ENCODE measurements at regions not wholly inside any gene's neighbourhood (a gene's known extent, or its start where the extent isn't known, plus 50 kb on each side); places are given as distances from the start of the nearest gene placed in this dataset.

DNA sequence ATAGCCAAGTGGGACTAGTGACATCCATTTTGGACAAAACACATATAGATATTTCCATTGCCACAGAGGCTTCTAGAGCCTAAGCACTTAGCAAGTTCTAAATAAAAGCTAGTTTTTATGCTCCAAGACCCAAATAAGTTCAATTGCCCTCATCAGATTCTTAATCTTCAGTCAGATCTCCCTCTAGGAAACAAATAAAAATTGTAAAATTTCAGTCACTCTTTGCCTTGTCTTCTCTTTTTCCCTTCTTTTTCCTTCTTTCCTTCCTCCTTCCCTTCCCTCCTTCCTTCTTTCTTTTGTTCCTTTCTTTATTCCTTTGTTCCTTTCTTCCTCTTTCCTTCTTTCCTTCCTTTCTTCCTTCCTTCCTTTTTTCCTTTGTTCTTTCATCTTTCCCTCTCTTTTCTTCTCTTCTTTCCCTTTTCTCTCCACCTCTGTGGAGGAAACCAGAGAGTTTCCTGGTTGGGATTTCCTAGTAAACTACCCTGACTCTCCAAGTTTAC is 68.8 kb upstream of the GADL1 start:
- TF ChIP-seq, protein P1, sequence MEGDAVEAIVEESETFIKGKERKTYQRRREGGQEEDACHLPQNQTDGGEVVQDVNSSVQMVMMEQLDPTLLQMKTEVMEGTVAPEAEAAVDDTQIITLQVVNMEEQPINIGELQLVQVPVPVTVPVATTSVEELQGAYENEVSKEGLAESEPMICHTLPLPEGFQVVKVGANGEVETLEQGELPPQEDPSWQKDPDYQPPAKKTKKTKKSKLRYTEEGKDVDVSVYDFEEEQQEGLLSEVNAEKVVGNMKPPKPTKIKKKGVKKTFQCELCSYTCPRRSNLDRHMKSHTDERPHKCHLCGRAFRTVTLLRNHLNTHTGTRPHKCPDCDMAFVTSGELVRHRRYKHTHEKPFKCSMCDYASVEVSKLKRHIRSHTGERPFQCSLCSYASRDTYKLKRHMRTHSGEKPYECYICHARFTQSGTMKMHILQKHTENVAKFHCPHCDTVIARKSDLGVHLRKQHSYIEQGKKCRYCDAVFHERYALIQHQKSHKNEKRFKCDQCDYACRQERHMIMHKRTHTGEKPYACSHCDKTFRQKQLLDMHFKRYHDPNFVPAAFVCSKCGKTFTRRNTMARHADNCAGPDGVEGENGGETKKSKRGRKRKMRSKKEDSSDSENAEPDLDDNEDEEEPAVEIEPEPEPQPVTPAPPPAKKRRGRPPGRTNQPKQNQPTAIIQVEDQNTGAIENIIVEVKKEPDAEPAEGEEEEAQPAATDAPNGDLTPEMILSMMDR (optimal IDR thresholded peaks at IDR 0.05 in 1 of 3, IDR thresholded peaks at IDR 0.05 in 1 of 3, conservative IDR thresholded peaks at IDR 0.05 in 1 of 3; ENCODE audit: extremely low read depth in 1 of 3, insufficient read depth in 2 of 3, low read length in 3 of 3), result no peak
- TF ChIP-seq EZH2 (IDR thresholded peaks at IDR 0.05; ENCODE audit: low read length), result no peak

Measured in keratinocyte (primary cell).